Right lobe of liver (tissue), 6 donors: ENCODE measurements at regions not wholly inside any gene's neighbourhood (a gene's known extent, or its start where the extent isn't known, plus 50 kb on each side); places are given as distances from the start of the nearest gene placed in this dataset.

Experiments
- ATAC-seq, 4 donors: fragments of 200-7000 bp; cut with Tn5 transposase; one replicate each; pipeline ENCODE4 v1.9.1; 2020; ENCODE audit warnings: mild to moderate bottlenecking in 4 of 4, moderate library complexity in 4 of 4
- DNase-seq, 3 donors: peaks; one replicate each; pipeline ENCODE4 v3.0.0-alpha.2; 2020
- H3K27ac ChIP-seq, 3 donors: fragments of 200-600 bp; one replicate each; pipeline ENCODE4 v1.8.0; 2022
- H3K27me3 ChIP-seq, 2 donors: fragments of 200-600 bp; one replicate each; pipeline ENCODE4 v1.8.0; 2022
- H3K36me3 ChIP-seq, 4 donors: fragments of 200-600 bp; sonication (generic) in 1 of 4; one replicate each; pipeline versions ENCODE4 v1.5.1 to v1.8.0; 2017 to 2022; ENCODE audit warnings: control low read depth in 1 of 4
- H3K4me1 ChIP-seq, 4 donors: fragments of 200-600 bp; sonication (generic) in 1 of 4; one replicate each; pipeline versions ENCODE4 v1.5.1 to v1.8.0; 2017 to 2022; ENCODE audit warnings: control low read depth in 1 of 4
- H3K4me3 ChIP-seq, 3 donors: fragments of 200-600 bp; one replicate each; pipeline ENCODE4 v1.8.0; 2022
- H3K9me3 ChIP-seq, 4 donors: fragments of 200-600 bp; sonication (generic) in 1 of 4; one replicate each; pipeline versions ENCODE4 v1.5.1 to v1.8.0; 2017 to 2022; ENCODE audit warnings: control low read depth in 1 of 4
- POLR2A ChIP-seq: fragments of 450-650 bp; IDR thresholded peaks from one replicate; pipeline ENCODE4 v1.6.1; 2017; ENCODE audit warnings: antibody characterized with exemption, mild to moderate bottlenecking
- WGBS: methylation state at CpG from one replicate; pipeline ENCODE4 v1.1.6; 2018; ENCODE audit warnings: low coverage, low lambda C conversion rate; ENCODE audit not compliant: insufficient coverage; ENCODE audit errors: missing lambda C conversion rate; 5-methylcytosine and 5-hydroxymethylcytosine counted together
- intact Hi-C, 2 donors: fragments of 100-400 bp; cut with DNase I; formaldehyde crosslinking; loops; one replicate each; pipeline versions ENCODE4 v1.11.2 to v1.14.1; 2022
- TF ChIP-seq, protein P1 (sequence below), 4 donors: fragments of 200-600 bp in 3 of 4; fragments of 450-650 bp in 1 of 4; IDR thresholded peaks; one replicate each; pipeline versions ENCODE4 v1.5.1 to v1.8.0; 2016 to 2022; ENCODE audit warnings: antibody characterized with exemption in 4 of 4, mild to moderate bottlenecking in 2 of 4
- donor health status: DM: no; HTN: yes; CAD: no.
- donor health status: DM: no; HTN: no; CAD: no.
- donor health status: DM: no; HTN: no; CAD: no.
- donor health status: DM: no; HTN: yes; CAD: no.
- donor health status: DM: no; HTN: yes; CAD: no.

GRCh38 chr5:17719592-17719991 lies 85.3 kb downstream of the TAF11L14 start:
- no peak for TF ChIP-seq POLR2A
- TF ChIP-seq, protein P1, sequence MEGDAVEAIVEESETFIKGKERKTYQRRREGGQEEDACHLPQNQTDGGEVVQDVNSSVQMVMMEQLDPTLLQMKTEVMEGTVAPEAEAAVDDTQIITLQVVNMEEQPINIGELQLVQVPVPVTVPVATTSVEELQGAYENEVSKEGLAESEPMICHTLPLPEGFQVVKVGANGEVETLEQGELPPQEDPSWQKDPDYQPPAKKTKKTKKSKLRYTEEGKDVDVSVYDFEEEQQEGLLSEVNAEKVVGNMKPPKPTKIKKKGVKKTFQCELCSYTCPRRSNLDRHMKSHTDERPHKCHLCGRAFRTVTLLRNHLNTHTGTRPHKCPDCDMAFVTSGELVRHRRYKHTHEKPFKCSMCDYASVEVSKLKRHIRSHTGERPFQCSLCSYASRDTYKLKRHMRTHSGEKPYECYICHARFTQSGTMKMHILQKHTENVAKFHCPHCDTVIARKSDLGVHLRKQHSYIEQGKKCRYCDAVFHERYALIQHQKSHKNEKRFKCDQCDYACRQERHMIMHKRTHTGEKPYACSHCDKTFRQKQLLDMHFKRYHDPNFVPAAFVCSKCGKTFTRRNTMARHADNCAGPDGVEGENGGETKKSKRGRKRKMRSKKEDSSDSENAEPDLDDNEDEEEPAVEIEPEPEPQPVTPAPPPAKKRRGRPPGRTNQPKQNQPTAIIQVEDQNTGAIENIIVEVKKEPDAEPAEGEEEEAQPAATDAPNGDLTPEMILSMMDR (IDR thresholded peaks at IDR 0.05) = no peak
- 63% methylated on average over 3 of the region's 9 CpGs for WGBS
- H3K27ac ChIP-seq = no peak overlapping the region
- H3K36me3 ChIP-seq = no peaks in the 10 kb centered on the region
- ATAC-seq = no peak
- intact Hi-C loops = no loop called here
- no peaks in the 10 kb centered on the region for H3K9me3 ChIP-seq
- no peaks in the 10 kb centered on the region for H3K4me1 ChIP-seq
- H3K27me3 ChIP-seq = no peaks in the 10 kb centered on the region
- no peak for DNase-seq
- no peak overlapping the region for H3K4me3 ChIP-seq

DNA sequence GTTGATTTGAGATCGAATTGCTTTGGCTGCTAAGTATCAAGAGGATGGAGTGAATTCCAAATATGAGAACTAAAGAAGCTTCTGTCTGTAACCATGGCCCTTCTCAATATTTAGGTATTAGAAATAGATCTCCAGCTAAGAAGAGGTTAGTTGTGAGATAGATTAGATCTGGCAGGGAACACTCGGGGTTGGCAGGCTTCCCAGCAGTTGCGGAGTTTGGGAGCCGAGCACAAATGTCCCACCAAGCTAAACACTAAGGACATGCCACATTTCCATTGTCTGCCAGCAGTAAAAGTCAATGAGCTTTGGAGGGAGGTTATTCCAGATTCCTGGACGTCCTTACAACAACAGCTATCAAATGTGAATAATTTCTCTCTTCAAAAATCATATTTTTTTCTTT lies 85.8 kb downstream of the TAF11L14 start:
- DNase-seq = no peak
- no peaks in the 10 kb centered on the region for H3K36me3 ChIP-seq
- no peaks in the 10 kb centered on the region for H3K4me1 ChIP-seq
- H3K4me3 ChIP-seq = no peak overlapping the region
- H3K27me3 ChIP-seq = no peaks in the 10 kb centered on the region
- no peaks in the 10 kb centered on the region for H3K9me3 ChIP-seq
- WGBS = 46% methylated on average over 5 of the region's 5 CpGs
- intact Hi-C loops = no loop called here
- no peak overlapping the region for H3K27ac ChIP-seq
- ATAC-seq = no peak
- TF ChIP-seq POLR2A = no peak
- TF ChIP-seq, protein P1 (IDR thresholded peaks at IDR 0.05) = no peak

GRCh38 chr5:17723876-17724275 lies 89.6 kb downstream of the TAF11L14 start:
- DNase-seq (no peak), ATAC-seq (no peak)
- no peaks in the 10 kb centered on the region for H3K4me1 ChIP-seq
- H3K27ac ChIP-seq = no peak overlapping the region
- no peaks in the 10 kb centered on the region for H3K9me3 ChIP-seq
- 45% methylated on average over 5 of the region's 5 CpGs for whole genome bisulfite sequencing
- H3K4me3 ChIP-seq = no peak overlapping the region
- no peak for TF ChIP-seq POLR2A
- TF ChIP-seq, protein P1 (IDR thresholded peaks at IDR 0.05) = no peak
- intact Hi-C loops = no loop called here
- no peaks in the 10 kb centered on the region for H3K27me3 ChIP-seq
- H3K36me3 ChIP-seq = no peaks in the 10 kb centered on the region

DNA sequence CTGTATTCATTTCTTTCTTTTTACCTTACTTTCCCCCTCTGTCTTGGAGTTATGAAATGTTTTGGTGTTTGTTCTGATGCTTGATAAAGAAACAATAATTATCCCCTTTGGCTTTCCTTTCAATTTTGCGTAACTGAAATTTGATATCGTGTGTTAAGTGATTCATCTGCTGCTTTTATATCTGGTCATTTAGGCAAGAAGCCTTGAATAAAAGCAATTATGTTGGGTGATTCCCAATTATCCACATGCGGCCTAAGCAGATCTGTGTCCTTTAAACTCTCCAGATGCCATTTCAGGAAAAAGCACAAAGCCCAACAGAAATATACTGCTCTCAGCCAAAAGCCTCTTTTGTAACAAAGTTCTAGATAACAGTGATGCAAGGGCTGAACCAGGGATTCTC lies 92.8 kb downstream of the TAF11L14 start:
- Histone ChIP-seq H3K4me3 (no peak overlapping the region), H3K4me1 (no peaks in the 10 kb centered on the region), H3K9me3 (no peaks in the 10 kb centered on the region), H3K36me3 (no peaks in the 10 kb centered on the region), H3K27me3 (no peaks in the 10 kb centered on the region), H3K27ac (no peak overlapping the region)
- intact Hi-C loops = no loop called here
- DNase-seq = no peak
- ATAC-seq = no peak
- WGBS = 68% methylated on average over 3 of the region's 3 CpGs
- no peak for TF ChIP-seq POLR2A
- TF ChIP-seq, protein P1 (IDR thresholded peaks at IDR 0.05) = no peak

DNA sequence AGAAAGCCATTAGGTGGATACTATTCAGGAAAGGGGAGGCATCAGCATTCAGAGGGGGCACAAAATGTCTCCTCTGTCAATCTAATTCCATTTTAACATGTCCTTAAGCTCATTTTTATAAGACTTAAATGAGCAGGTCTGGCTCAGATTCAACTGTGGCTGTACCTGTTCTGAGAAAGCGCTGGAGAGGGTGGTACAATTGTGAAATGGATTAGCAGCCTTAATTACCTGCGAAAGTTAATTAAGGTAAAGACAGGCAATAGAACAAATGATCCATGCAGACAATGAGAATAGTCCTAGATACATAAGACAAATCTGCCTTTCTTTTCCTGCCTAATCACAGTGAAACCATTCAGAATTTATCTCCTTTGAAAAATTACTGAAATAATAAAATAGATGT lies 96.2 kb downstream of the TAF11L14 start:
- H3K4me1 ChIP-seq = no peaks in the 10 kb centered on the region
- intact Hi-C loops = no loop called here
- TF ChIP-seq, protein P1 (IDR thresholded peaks at IDR 0.05) = no peak
- no peak for TF ChIP-seq POLR2A
- no peaks in the 10 kb centered on the region for H3K27me3 ChIP-seq
- DNase-seq (no peak), ATAC-seq (no peak)
- 75% methylated on average over 2 of the region's 2 CpGs for WGBS
- no peaks in the 10 kb centered on the region for H3K36me3 ChIP-seq
- no peak overlapping the region for H3K4me3 ChIP-seq
- no peaks in the 10 kb centered on the region for H3K9me3 ChIP-seq
- no peak overlapping the region for H3K27ac ChIP-seq
